PC-3 (cell line): ENCODE measurements at regions not wholly inside any gene's neighbourhood (a gene's known extent, or its start where the extent isn't known, plus 50 kb on each side); places are given as distances from the start of the nearest gene placed in this dataset.

Experiments
- CTCF ChIP-seq: fragments of 300-600 bp; sonication (generic); conservative IDR thresholded peaks from 2 replicates; pipeline ENCODE4 v1.5.1; 2017; ENCODE audit warnings: antibody characterized with exemption, low read depth, mild to moderate bottlenecking, low read length
- EZH2 ChIP-seq: fragments of 300-600 bp; sonication (generic); IDR thresholded peaks from one replicate; pipeline ENCODE4 v1.6.1; 2017; ENCODE audit warnings: antibody characterized with exemption, mild to moderate bottlenecking, low read length; ENCODE audit not compliant: unreplicated experiment

GRCh38 chr14:34062353-34062973 is 111.6 kb upstream of the EGLN3 start:
- TF ChIP-seq CTCF (no peak), EZH2 (no peak)
